SK-N-SH (cell line): ENCODE measurements at regions not wholly inside any gene's neighbourhood (a gene's known extent, or its start where the extent isn't known, plus 50 kb on each side); places are given as distances from the start of the nearest gene placed in this dataset.

Source experiments
- CTCF ChIA-PET: fragments of 300-600, 350-600 bp; formaldehyde crosslinking; extraction: SDS; loops from one replicate; lab custom pipeline; 2021; lab: Yijun Ruan, JAX
- POLR2A ChIA-PET: fragments of 350-600 bp; sonication (Branson Sonifier 250); formaldehyde crosslinking; extraction: SDS; loops from one replicate; lab custom pipeline; 2020; ENCODE audit warnings: antibody characterized with exemption, inconsistent platforms; lab: Yijun Ruan, JAX
- DNase-seq: peaks from one replicate; pipeline ENCODE4 v3.0.0; 2012
- H2AFZ ChIP-seq: fragments of 200-600 bp; sonication (generic); 2 replicates; pipeline ENCODE4 v1.8.1; 2016; ENCODE audit warnings: antibody characterized with exemption, mild to moderate bottlenecking, low read depth
- H3F3A ChIP-seq: fragments of 200-600 bp; sonication (generic); replicated peaks from 2 replicates; pipeline ENCODE3; 2016; ENCODE audit warnings: antibody characterized with exemption, mild to moderate bottlenecking; ENCODE audit not compliant: insufficient read depth
- H3K27ac ChIP-seq, 2 experiments: fragments of 200-500 bp in 1 of 2; fragments of 200-600 bp in 1 of 2; sonication (Bioruptor generic) in 1 of 2; sonication (generic), shearing (Covaris generic) in 1 of 2; 2 replicates each; pipeline versions ENCODE4 v1.5.1 to v1.6.1; 2014 to 2016; ENCODE audit warnings: low read depth in 2 of 2, inconsistent platforms in 1 of 2, low read length in 1 of 2, mild to moderate bottlenecking in 1 of 2, mixed read lengths in 1 of 2
- H3K27me3 ChIP-seq: fragments of 200-600 bp; sonication (generic), shearing (Covaris generic); 2 replicates; pipeline ENCODE4 v1.6.1; 2016; ENCODE audit warnings: mixed run types; ENCODE audit not compliant: insufficient read depth
- H3K36me3 ChIP-seq, 2 experiments: fragments of 200-500 bp in 1 of 2; fragments of 200-600 bp in 1 of 2; sonication (Bioruptor generic) in 1 of 2; sonication (generic) in 1 of 2; replicated peaks in 1 of 2; 2 replicates each; pipeline versions ENCODE3 to v1.5.1; 2014 to 2016; ENCODE audit warnings: low read length in 1 of 2, mild to moderate bottlenecking in 1 of 2; ENCODE audit not compliant: insufficient read depth in 2 of 2, control insufficient read depth in 1 of 2
- H3K4me1 ChIP-seq, 2 experiments: fragments of 200-500 bp in 1 of 2; fragments of 200-600 bp in 1 of 2; sonication (Bioruptor generic) in 1 of 2; sonication (generic), shearing (Covaris generic) in 1 of 2; 2 replicates each; pipeline versions ENCODE4 v1.5.1 to v1.6.1; 2014 to 2016; ENCODE audit warnings: low read depth in 1 of 2, low read length in 1 of 2, mixed run types in 1 of 2; ENCODE audit not compliant: insufficient read depth in 2 of 2, control insufficient read depth in 1 of 2
- H3K4me2 ChIP-seq: fragments of 200-600 bp; sonication (generic), shearing (Covaris generic); 2 replicates; pipeline ENCODE4 v1.6.1; 2017; ENCODE audit warnings: mixed run types
- H3K4me3 ChIP-seq, 2 experiments: fragments of 200-500 bp in 1 of 2; fragments of 200-600 bp in 1 of 2; sonication (Bioruptor generic) in 1 of 2; sonication (generic), shearing (Covaris generic) in 1 of 2; 2 replicates each; pipeline versions ENCODE4 v1.5.1 to v1.8.1; 2014 to 2016; ENCODE audit warnings: low read depth in 2 of 2, inconsistent platforms in 1 of 2, low read length in 1 of 2, mild to moderate bottlenecking in 1 of 2, mixed read lengths in 1 of 2, moderate library complexity in 1 of 2
- H3K79me2 ChIP-seq: fragments of 200-600 bp; sonication (generic); 2 replicates; pipeline ENCODE4 v1.8.1; 2017; ENCODE audit warnings: mild to moderate bottlenecking; ENCODE audit not compliant: insufficient read depth
- H3K9ac ChIP-seq: fragments of 200-600 bp; sonication (generic); 2 replicates; pipeline ENCODE4 v1.6.1; 2017; ENCODE audit warnings: mixed run types
- H3K9me2 ChIP-seq: fragments of 200-600 bp; sonication (generic); 2 replicates; pipeline ENCODE4 v1.6.1; 2017; ENCODE audit warnings: mixed run types
- H3K9me3 ChIP-seq: fragments of 200-600 bp; sonication (generic); 2 replicates; pipeline ENCODE4 v1.6.1; 2017; ENCODE audit warnings: mixed run types, mild to moderate bottlenecking, moderate library complexity
- H4K20me1 ChIP-seq: fragments of 200-600 bp; sonication (generic); 2 replicates; pipeline ENCODE4 v1.6.1; 2017; ENCODE audit warnings: mild to moderate bottlenecking, mixed run types; ENCODE audit not compliant: insufficient read depth
- CHD2 ChIP-seq: fragments of 150-350 bp; IDR thresholded peaks from 2 replicates; pipeline ENCODE4 v1.6.1; 2018; ENCODE audit warnings: low read length; ENCODE audit not compliant: partially characterized antibody
- ELF1 ChIP-seq: IDR thresholded peaks from 2 replicates; pipeline ENCODE4 v1.4.0; 2012
- EZH2phosphoT487 ChIP-seq: fragments of 200-600 bp; sonication (generic); IDR thresholded peaks from 2 replicates; pipeline ENCODE4 v1.6.1; 2017; ENCODE audit warnings: low read depth, mixed run types, mild to moderate bottlenecking, antibody characterized with exemption, moderate library complexity, borderline replicate concordance
- FOSL2 ChIP-seq: IDR thresholded peaks from 2 replicates; pipeline ENCODE4 v1.4.0; 2012; ENCODE audit warnings: low read depth, mild to moderate bottlenecking, moderate library complexity, borderline replicate concordance
- FOXM1 ChIP-seq: IDR thresholded peaks from 2 replicates; pipeline ENCODE4 v1.4.0; 2012; ENCODE audit warnings: low read depth, mild to moderate bottlenecking
- GABPA ChIP-seq: IDR thresholded peaks from 2 replicates; pipeline ENCODE4 v1.4.0; 2012; ENCODE audit warnings: low read depth, mild to moderate bottlenecking
- IRF3 ChIP-seq: fragments of 150-350 bp; IDR thresholded peaks from 2 replicates; pipeline ENCODE4 v1.6.1; 2016; ENCODE audit warnings: mild to moderate bottlenecking, low read depth, low read length
- MXI1 ChIP-seq: IDR thresholded peaks from 2 replicates; pipeline ENCODE4 v1.6.1; 2012; ENCODE audit warnings: mild to moderate bottlenecking, low read depth, low read length, improper control_type of control experiment
- NRF1 ChIP-seq: IDR thresholded peaks from 2 replicates; pipeline ENCODE4 v1.6.1; 2012; ENCODE audit warnings: low read depth, mild to moderate bottlenecking, low read length
- PBX3 ChIP-seq: IDR thresholded peaks from 2 replicates; pipeline ENCODE4; 2012
- RAD21 ChIP-seq: IDR thresholded peaks from 2 replicates; pipeline ENCODE4 v1.6.1; 2012; ENCODE audit warnings: mild to moderate bottlenecking, low read length
- RCOR1 ChIP-seq: fragments of 150-350 bp; IDR thresholded peaks from 2 replicates; pipeline ENCODE4 v1.6.1; 2017; ENCODE audit warnings: antibody characterized with exemption, low read length
- REST ChIP-seq: IDR thresholded peaks from 2 replicates; pipeline ENCODE4 v1.6.1; 2012; ENCODE audit warnings: mild to moderate bottlenecking, low read depth, low read length, moderate library complexity
- TEAD4 ChIP-seq: IDR thresholded peaks from 2 replicates; pipeline ENCODE4 v1.4.0; 2012; ENCODE audit warnings: mild to moderate bottlenecking, borderline replicate concordance; ENCODE audit not compliant: insufficient read depth
- USF2 ChIP-seq: fragments of 150-350 bp; IDR thresholded peaks from 2 replicates; pipeline ENCODE4 v1.6.1; 2017; ENCODE audit warnings: antibody characterized with exemption, low read length, low read depth, borderline replicate concordance
- whole genome bisulfite sequencing: methylation state at CpG from one replicate; pipeline ENCODE4 v1.1.6; 2017; ENCODE audit warnings: low lambda C conversion rate; 5-methylcytosine and 5-hydroxymethylcytosine counted together

- TF ChIP-seq TEAD4 = no peak
- TF ChIP-seq FOXM1 = no peak
- TF ChIP-seq REST = no peak
These were observed 243.6 kb downstream of the EDEM1 start (continued) for GRCh38 chr3:5431146-5431545.

GRCh38 chr3:5431811-5432378 is 244.4 kb downstream of the EDEM1 start:
- ChIA-PET POLR2A (no interaction called here), CTCF (no interaction called here)
- Histone ChIP-seq H3K79me2 (no peaks in the 10 kb centered on the region), H3K4me3 (no peak overlapping the region), H3K9me3 (no peaks in the 10 kb centered on the region), H3K4me1 (no peaks in the 10 kb centered on the region), H3K9me2 (no peaks in the 10 kb centered on the region), H3F3A (no peaks in the 10 kb centered on the region), H3K4me2 (no peak overlapping the region), H2AFZ (no peak overlapping the region), H3K9ac (no peak overlapping the region), H3K27ac (no peak overlapping the region), H3K36me3 (no peaks in the 10 kb centered on the region), H3K27me3 (no peaks in the 10 kb centered on the region), H4K20me1 (no peaks in the 10 kb centered on the region)
- TF ChIP-seq IRF3 = no peak
- DNase-seq = no peak
- 18% methylated on average over 5 of the region's 5 CpGs for WGBS

GRCh38 chr3:5437296-5437782 is 249.8 kb downstream of the EDEM1 start:
- peaks cover 5% of the 10 kb centered on the region for H3F3A ChIP-seq
- H3K9me2 ChIP-seq = no peaks in the 10 kb centered on the region
- POLR2A ChIA-PET = no interaction called here
- no peak overlapping the region for H3K27ac ChIP-seq
- H3K4me2 ChIP-seq = no peak overlapping the region
- TF ChIP-seq CHD2 (no peak), EZH2phosphoT487 (no peak), ELF1 (no peak), FOSL2 (no peak), MXI1 (no peak), RCOR1 (no peak), GABPA (no peak), USF2 (no peak), NRF1 (no peak), PBX3 (no peak), RAD21 (no peak)
- H3K4me1 ChIP-seq = no peaks in the 10 kb centered on the region
- no peaks in the 10 kb centered on the region for H3K36me3 ChIP-seq
- no peaks in the 10 kb centered on the region for H4K20me1 ChIP-seq
- no peak overlapping the region for H3K4me3 ChIP-seq
- WGBS = 10% methylated on average over 5 of the region's 5 CpGs
- H3K9me3 ChIP-seq = no peaks in the 10 kb centered on the region
- no peaks in the 10 kb centered on the region for H3K79me2 ChIP-seq
- no peak overlapping the region for H2AFZ ChIP-seq
- H3K27me3 ChIP-seq = no peaks in the 10 kb centered on the region
- no peak overlapping the region for H3K9ac ChIP-seq
- CTCF ChIA-PET = no interaction called here
- DNase-seq = no peak
